Prostate gland (tissue), 2 donors: ENCODE measurements at regions not wholly inside any gene's neighbourhood (a gene's known extent, or its start where the extent isn't known, plus 50 kb on each side); places are given as distances from the start of the nearest gene placed in this dataset.

Experiments
- POLR2A ChIP-seq: fragments of 450-650 bp; IDR thresholded peaks from one replicate; pipeline ENCODE4 v1.6.1; 2016; ENCODE audit warnings: antibody characterized with exemption, mild to moderate bottlenecking
- POLR2AphosphoS5 ChIP-seq: sonication (generic); formaldehyde crosslinking; IDR thresholded peaks from one replicate; pipeline ENCODE4 v1.6.1; 2017; ENCODE audit warnings: antibody characterized with exemption
- TF ChIP-seq, protein P1 (sequence below), 4 experiments: fragments of 200-600 bp in 2 of 4; fragments of 450-650 bp in 2 of 4; sonication (generic) in 2 of 4; IDR thresholded peaks; 1 replicate in 3 of 4; 2 replicates in 1 of 4; pipeline ENCODE4 v1.5.1; 2016 to 2019; ENCODE audit warnings: antibody characterized with exemption in 4 of 4, mild to moderate bottlenecking in 2 of 4, moderate library complexity in 2 of 4

DNA sequence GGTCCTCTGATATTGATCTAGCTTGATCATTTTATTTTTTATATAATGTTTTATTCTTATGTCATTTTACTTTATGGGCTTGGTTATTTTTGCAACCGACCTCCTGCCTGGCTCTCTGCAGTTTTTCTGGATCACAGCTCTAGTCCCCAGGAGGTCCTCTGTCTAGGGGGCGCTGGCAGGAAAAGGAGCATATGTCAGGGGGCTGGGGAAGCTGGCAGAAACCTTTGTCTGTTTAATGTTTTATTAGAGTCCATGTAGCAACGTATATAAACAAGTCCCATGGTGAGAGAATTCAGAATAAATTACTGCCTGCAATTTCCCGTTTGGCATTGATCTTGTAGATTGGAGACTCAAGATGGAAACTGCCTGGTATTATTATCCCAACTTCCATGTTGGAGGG is 133.5 kb upstream of the ZBED5 start:
- TF ChIP-seq, protein P1, sequence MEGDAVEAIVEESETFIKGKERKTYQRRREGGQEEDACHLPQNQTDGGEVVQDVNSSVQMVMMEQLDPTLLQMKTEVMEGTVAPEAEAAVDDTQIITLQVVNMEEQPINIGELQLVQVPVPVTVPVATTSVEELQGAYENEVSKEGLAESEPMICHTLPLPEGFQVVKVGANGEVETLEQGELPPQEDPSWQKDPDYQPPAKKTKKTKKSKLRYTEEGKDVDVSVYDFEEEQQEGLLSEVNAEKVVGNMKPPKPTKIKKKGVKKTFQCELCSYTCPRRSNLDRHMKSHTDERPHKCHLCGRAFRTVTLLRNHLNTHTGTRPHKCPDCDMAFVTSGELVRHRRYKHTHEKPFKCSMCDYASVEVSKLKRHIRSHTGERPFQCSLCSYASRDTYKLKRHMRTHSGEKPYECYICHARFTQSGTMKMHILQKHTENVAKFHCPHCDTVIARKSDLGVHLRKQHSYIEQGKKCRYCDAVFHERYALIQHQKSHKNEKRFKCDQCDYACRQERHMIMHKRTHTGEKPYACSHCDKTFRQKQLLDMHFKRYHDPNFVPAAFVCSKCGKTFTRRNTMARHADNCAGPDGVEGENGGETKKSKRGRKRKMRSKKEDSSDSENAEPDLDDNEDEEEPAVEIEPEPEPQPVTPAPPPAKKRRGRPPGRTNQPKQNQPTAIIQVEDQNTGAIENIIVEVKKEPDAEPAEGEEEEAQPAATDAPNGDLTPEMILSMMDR (IDR thresholded peaks at IDR 0.05) = no peak
- TF ChIP-seq POLR2A = no peak
- no peak for TF ChIP-seq POLR2AphosphoS5
